Activated naive CD8-positive, alpha-beta T cell treated with anti-CD3 and anti-CD28 coated beads for 36 hours (primary cell): ENCODE measurements at regions not wholly inside any gene's neighbourhood (a gene's known extent, or its start where the extent isn't known, plus 50 kb on each side); places are given as distances from the start of the nearest gene placed in this dataset.
"Not testable (repeated sequence)": the region's sequence is repeated elsewhere in the genome, so short reads cannot be mapped to it uniquely, and the experiment has no call there.

Experiments
- DNase-seq: peaks from one replicate; pipeline ENCODE4 v3.0.0; 2021
- H3K27ac Mint-ChIP-seq: one replicate; pipeline ENCODE4 v1.8.0; 2022; ENCODE audit warnings: mild to moderate bottlenecking, moderate library complexity, mixed read lengths
- H3K27me3 Mint-ChIP-seq: one replicate; pipeline ENCODE4 v1.8.0; 2022; ENCODE audit warnings: mild to moderate bottlenecking, mixed read lengths
- H3K36me3 Mint-ChIP-seq: one replicate; pipeline ENCODE4 v1.8.0; 2021; ENCODE audit warnings: mild to moderate bottlenecking, mixed read lengths
- H3K4me1 Mint-ChIP-seq: one replicate; pipeline ENCODE4 v1.8.0; 2021; ENCODE audit warnings: mixed read lengths
- H3K4me3 Mint-ChIP-seq: one replicate; pipeline ENCODE4 v1.8.0; 2022; ENCODE audit warnings: mild to moderate bottlenecking, moderate library complexity, mixed read lengths
- H3K9me3 Mint-ChIP-seq: one replicate; pipeline ENCODE4 v1.8.0; 2022; ENCODE audit warnings: mixed read lengths

DNA sequence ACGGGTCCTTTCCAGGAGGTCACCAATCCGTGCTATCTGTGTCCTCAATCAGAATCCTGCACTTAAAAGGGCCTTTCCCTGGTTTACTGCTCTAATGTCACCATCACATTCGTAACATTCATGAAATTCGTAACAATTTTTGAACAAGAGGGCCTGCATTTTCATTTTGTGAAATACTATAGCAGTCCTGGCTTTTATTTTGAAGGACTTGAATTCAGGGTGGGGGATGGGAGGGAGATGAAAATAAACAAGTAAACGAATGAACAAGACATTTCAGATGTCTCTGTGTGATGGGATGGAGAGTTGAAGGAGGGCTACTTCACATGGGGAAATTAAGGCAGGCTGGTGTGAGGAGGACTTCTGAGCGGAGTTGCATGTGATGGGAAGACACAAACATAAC lies 281.0 kb downstream of the TSHZ3 start:
- no peak for DNase-seq
- peaks cover 23% of the 10 kb centered on the region for H3K27me3 Mint-ChIP-seq
- H3K36me3 Mint-ChIP-seq = no peaks in the 10 kb centered on the region
- H3K9me3 Mint-ChIP-seq = no peaks in the 10 kb centered on the region
- no peaks in the 10 kb centered on the region for H3K4me1 Mint-ChIP-seq
- H3K4me3 Mint-ChIP-seq = no peak overlapping the region
- H3K27ac Mint-ChIP-seq = no peak overlapping the region

DNA sequence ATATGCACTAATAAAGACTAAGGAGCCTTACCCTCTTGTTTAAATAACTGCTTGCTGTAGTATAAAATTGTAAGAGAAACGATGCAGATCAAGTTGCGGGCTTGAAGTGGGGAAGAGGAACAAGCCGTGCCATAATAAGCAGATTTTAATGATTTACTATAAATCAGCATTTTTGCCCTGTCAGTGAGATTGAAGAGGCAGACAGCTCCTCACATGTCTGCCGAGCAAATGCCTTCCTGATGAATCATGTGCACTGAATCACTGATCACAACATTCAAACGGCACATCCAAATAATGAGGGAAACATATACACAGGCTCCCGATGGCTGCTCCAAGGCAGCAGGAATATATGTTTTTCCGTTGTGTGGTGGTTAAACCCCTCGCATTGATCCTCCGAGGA lies 282.9 kb downstream of the TSHZ3 start:
- Mint-ChIP-seq H3K4me1 (no peaks in the 10 kb centered on the region), H3K27ac (no peak overlapping the region), H3K27me3 (peaks cover 9% of the 10 kb centered on the region), H3K36me3 (no peaks in the 10 kb centered on the region), H3K9me3 (no peaks in the 10 kb centered on the region), H3K4me3 (no peak overlapping the region)
- no peak for DNase-seq

DNA sequence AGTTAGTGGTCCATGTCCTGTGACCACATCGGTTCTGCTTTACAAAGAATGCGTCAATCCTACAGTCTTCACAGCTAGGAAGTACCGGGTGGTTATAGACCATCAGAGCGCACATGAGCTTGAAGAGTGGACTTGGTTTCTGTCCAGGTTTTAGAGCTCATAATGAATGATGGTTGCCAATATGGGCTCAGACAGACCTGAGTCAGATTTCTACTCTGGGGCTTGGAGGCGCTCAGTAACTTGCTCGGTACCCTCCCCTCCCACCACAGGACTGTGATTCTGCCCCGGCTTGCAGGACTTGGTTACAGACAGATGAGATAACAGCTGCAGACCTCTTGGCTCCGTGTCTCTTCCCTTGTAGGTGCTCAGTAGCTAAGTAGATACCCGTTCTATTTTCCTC lies 284.7 kb downstream of the TSHZ3 start:
- H3K4me3 Mint-ChIP-seq = no peak overlapping the region
- no peak overlapping the region for H3K27ac Mint-ChIP-seq
- H3K27me3 Mint-ChIP-seq = no peaks in the 10 kb centered on the region
- no peaks in the 10 kb centered on the region for H3K36me3 Mint-ChIP-seq
- no peak for DNase-seq
- no peaks in the 10 kb centered on the region for H3K4me1 Mint-ChIP-seq
- peaks cover 7% of the 10 kb centered on the region for H3K9me3 Mint-ChIP-seq

DNA sequence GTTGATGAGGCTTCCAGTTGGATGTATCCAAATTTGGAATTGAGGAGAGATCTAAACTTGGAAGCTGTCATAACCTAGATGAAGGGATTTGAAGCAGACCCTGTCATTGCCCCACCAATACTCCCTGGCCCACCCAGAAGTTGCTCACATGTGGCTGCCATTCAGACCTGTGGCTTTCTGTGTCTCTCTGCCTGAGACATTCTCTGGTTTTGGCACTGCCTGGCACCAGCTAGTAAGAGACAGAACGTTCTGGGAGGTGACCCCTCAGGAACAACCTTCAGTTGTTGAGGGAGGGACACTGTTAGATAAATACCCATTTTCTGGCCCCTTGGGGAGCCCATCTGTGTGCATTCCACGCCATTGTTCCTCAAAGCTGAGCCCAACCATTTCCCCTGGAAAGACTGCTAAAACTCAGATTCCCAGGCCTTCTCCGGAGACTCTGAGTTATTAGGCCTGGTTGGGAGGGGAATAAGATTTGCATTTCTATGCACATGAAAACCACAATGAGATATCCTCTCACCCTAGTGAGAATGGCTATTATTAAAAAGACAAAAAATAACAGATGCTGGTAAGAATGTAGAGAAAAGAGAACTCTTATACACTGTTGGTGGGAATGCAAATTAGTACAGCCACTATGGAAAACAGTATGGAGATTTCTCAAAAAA lies 290.4 kb downstream of the TSHZ3 start:
- Mint-ChIP-seq H3K27ac (no peak overlapping the region), H3K9me3 (peaks cover 7% of the 10 kb centered on the region), H3K36me3 (no peaks in the 10 kb centered on the region), H3K4me3 (no peak overlapping the region), H3K4me1 (no peaks in the 10 kb centered on the region), H3K27me3 (peaks cover 6% of the 10 kb centered on the region)
- DNase-seq = no peak

DNA sequence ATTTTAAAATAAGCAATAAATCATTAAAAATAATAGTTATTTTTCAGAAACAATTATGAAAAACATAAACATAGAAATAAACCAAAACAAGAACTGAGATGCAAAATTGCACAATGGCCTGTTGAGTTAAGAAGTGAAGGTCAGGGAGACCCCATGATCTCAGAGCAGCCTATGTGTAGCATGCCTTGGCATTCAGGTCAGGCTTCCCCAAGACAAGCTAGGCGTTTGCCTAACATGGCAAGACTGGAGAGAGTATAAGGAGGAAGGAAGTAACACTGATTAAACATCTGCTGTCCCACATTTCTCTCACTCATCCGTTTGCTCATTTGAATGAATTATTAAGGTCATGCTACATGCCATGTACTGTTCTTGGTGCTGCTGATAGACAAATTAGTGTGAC lies 291.8 kb downstream of the TSHZ3 start:
- Mint-ChIP-seq H3K4me1 (no peaks in the 10 kb centered on the region), H3K9me3 (peaks cover 7% of the 10 kb centered on the region), H3K27ac (no peak overlapping the region), H3K36me3 (no peaks in the 10 kb centered on the region), H3K27me3 (peaks cover 11% of the 10 kb centered on the region), H3K4me3 (no peak overlapping the region)
- no peak for DNase-seq

DNA sequence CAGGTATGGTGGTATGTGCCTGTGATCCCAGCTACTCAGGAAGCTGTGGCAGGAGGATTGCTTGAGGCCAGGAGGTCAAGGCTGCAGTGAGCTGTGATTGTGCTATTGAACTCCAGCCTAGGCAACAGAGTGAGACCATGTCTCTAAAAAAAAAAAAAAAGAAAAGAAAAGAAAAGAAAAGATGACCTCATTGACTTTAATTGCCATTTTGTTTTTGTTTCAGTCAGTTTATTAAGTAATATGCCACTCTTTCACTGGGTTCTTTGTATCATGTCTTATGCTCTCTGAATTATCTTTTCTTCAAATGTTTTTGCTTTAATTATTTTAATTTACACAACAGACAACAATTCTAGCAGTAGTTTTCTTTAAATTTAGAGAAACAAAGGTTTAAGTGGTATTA lies 293.8 kb downstream of the TSHZ3 start:
- DNase-seq = no peak
- H3K4me3 Mint-ChIP-seq = no peak overlapping the region
- H3K27me3 Mint-ChIP-seq = peaks cover 11% of the 10 kb centered on the region
- H3K4me1 Mint-ChIP-seq = no peaks in the 10 kb centered on the region
- H3K27ac Mint-ChIP-seq = no peak overlapping the region
- peaks cover 2% of the 10 kb centered on the region for H3K9me3 Mint-ChIP-seq
- no peaks in the 10 kb centered on the region for H3K36me3 Mint-ChIP-seq

DNA sequence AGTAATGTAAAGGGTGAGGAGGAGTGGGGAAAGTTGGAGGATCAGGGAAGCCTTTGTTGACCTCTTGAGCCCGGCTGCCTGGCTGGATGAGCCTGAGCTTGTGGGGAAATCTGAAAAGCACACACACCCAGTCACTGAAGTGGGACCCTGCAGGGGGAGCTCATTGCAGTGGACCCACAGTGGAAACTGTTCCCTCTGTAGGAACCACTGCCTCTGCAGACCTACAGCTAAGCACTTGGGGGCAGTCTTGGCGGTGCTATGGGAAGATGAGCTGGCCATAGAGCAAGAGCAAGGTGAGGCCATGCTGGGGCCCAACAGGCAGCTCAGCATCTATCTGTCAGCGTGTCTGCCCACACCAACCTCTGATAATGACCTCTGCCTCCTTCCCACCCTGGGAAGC lies 294.8 kb downstream of the TSHZ3 start:
- H3K27me3 Mint-ChIP-seq = peaks cover 11% of the 10 kb centered on the region
- no peak overlapping the region for H3K27ac Mint-ChIP-seq
- no peaks in the 10 kb centered on the region for H3K36me3 Mint-ChIP-seq
- no peak overlapping the region for H3K4me3 Mint-ChIP-seq
- H3K4me1 Mint-ChIP-seq = no peaks in the 10 kb centered on the region
- no peaks in the 10 kb centered on the region for H3K9me3 Mint-ChIP-seq
- peak; percentile 6 for DNase-seq

DNA sequence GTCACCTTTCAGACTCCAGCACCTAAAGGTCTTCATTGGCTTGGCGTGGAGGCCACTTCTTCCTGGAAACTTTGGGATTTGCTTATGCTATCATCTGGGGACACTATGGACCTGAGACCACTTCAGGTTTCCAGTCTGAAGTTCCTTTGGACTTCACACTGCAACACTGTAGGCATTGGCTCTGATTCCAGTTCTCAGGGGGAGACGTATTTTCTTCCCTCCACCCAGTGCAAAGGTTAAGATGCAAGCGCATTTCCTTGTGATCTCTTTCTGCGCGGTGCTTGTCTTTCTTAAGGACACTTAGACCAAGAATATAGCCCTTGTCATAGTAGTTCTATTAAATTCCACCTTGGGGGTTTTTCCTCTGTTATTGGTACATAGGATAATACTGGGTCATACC lies 299.8 kb downstream of the TSHZ3 start:
- H3K4me3 Mint-ChIP-seq = no peak overlapping the region
- DNase-seq = no peak
- no peaks in the 10 kb centered on the region for H3K4me1 Mint-ChIP-seq
- peaks cover 11% of the 10 kb centered on the region for H3K27me3 Mint-ChIP-seq
- no peak overlapping the region for H3K27ac Mint-ChIP-seq
- no peaks in the 10 kb centered on the region for H3K36me3 Mint-ChIP-seq
- H3K9me3 Mint-ChIP-seq = no peaks in the 10 kb centered on the region

DNA sequence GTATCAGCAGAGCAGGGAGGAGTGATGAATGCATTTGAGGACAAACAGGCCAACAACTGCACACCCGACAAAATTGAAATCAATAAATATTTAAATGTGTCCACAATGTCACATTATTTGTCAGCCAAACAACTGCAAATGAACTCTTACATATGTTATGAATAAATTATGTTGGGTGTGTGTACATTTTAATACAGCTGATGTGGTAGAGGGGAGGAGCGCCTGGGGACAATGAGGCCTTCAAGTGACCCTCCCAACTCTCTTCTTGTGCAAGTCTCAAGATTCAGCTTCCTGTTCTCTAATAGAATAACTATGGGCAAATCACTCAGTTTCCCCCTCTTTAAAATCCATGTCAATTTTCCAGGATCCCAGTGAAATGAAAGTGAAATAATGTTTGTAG lies 303.2 kb downstream of the TSHZ3 start:
- no peaks in the 10 kb centered on the region for H3K4me1 Mint-ChIP-seq
- no peaks in the 10 kb centered on the region for H3K9me3 Mint-ChIP-seq

DNA sequence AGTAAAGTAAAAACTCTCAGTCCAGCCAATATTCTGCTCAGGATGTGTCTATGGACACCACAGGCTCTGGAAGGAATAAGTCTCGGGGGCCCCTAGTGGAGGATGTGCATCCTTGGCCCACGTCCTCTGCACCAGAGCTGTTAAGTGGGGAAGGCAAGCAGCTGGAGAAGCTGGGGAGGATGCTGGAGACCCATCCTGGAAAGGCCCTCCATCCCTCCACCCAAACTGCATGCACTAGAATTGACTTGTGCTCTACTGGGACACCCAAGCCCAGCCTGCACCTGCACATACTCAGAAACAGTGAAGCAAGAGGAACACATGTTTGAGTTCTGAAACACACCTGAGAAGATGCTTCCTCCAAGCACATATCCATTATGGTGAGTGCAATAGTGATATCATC lies 307.8 kb downstream of the TSHZ3 start:
- peaks cover 15% of the 10 kb centered on the region for H3K27me3 Mint-ChIP-seq

More for the DNA sequence above, 303.2 kb downstream of the TSHZ3 start:
- DNase-seq = no peak
- no peak overlapping the region for H3K27ac Mint-ChIP-seq
- H3K36me3 Mint-ChIP-seq = no peaks in the 10 kb centered on the region
- H3K27me3 Mint-ChIP-seq = peaks cover 6% of the 10 kb centered on the region
- no peak overlapping the region for H3K4me3 Mint-ChIP-seq

DNA sequence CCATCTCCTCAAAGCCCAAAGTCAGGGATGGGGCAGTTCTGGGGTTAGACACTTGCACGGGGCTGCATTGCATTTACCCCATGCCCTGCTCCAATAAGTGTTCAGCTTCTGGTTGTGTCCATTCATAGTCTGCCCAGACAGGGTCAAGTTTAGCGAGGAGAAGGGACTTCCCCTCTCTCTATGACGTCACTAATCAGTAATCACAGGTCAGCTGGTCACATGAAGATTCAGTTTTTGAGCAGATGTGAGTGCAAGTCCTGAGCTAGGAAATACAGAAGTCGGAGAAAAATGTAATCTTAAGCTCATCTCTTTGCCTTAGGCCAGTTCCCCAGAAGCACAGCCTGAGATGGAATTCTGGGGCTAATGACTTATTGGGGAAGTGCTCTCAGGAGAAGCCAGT lies 310.1 kb downstream of the TSHZ3 start:
- H3K9me3 Mint-ChIP-seq = no peaks in the 10 kb centered on the region
- H3K27me3 Mint-ChIP-seq = peaks cover 19% of the 10 kb centered on the region
- no peak for DNase-seq
- no peaks in the 10 kb centered on the region for H3K36me3 Mint-ChIP-seq
- no peaks in the 10 kb centered on the region for H3K4me1 Mint-ChIP-seq
- no peak overlapping the region for H3K4me3 Mint-ChIP-seq
- H3K27ac Mint-ChIP-seq = no peak overlapping the region

More for the DNA sequence above, 307.8 kb downstream of the TSHZ3 start:
- H3K4me3 Mint-ChIP-seq = no peak overlapping the region
- no peak for DNase-seq
- H3K4me1 Mint-ChIP-seq = no peaks in the 10 kb centered on the region
- no peaks in the 10 kb centered on the region for H3K9me3 Mint-ChIP-seq
- H3K36me3 Mint-ChIP-seq = no peaks in the 10 kb centered on the region
- no peak overlapping the region for H3K27ac Mint-ChIP-seq

DNA sequence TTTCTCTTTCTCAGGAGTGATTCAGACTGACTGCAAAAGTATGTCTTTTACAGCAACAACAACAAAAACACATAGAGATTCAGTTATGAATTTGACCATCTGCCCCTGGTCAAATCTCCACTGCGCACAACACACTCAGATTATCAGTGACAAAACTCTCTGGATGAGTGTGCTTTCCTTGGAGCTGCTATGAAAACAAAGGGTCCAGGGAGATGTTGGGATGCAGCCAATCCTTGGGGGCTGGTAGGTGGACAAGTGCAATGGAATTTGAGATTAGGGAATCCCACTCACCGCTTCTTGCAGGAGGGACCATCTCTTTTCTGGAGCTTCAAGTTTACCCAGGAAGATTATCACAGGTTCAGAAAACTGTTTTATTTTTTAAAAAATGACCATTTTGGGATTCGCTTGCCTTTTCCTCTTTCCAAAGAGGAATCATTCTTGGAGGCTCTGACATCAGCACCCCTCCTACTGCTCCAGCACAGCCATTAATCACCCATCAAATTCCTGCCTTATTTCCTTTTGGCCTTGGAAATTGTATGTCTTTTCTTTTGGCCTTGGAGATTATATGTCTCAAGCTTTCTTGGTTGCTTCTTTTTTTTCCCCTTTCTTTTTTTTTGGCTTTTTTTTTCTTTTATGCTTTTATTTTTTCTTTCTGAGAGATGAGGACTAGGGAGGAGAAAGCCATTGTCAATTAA lies 311.8 kb downstream of the TSHZ3 start:
- Mint-ChIP-seq H3K9me3 (no peaks in the 10 kb centered on the region), H3K4me3 (no peak overlapping the region), H3K4me1 (no peaks in the 10 kb centered on the region), H3K27me3 (peaks cover 19% of the 10 kb centered on the region), H3K27ac (no peak overlapping the region), H3K36me3 (no peaks in the 10 kb centered on the region)
- DNase-seq = no peak

DNA sequence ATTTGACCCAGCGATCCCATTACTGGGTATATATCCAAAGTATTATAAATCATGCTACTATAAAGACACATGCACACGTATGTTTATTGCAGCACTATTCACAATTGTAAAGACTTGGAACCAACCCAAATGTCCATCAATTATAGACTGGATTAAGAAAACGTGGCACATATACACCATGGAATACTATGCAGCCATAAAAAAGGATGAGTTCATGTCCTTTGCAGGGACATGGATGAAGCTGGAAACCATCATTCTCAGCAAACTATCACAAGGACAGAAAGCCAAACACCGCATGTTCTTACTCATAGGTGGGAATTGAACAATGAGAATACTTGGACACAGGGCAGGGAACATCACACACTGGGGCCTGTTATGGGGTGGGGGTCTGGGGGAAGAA lies 317.8 kb downstream of the TSHZ3 start:
- H3K27ac Mint-ChIP-seq, DNase-seq, H3K4me3 Mint-ChIP-seq, H3K36me3 Mint-ChIP-seq, H3K4me1 Mint-ChIP-seq, H3K27me3 Mint-ChIP-seq, H3K9me3 Mint-ChIP-seq: not testable (repeated sequence)

DNA sequence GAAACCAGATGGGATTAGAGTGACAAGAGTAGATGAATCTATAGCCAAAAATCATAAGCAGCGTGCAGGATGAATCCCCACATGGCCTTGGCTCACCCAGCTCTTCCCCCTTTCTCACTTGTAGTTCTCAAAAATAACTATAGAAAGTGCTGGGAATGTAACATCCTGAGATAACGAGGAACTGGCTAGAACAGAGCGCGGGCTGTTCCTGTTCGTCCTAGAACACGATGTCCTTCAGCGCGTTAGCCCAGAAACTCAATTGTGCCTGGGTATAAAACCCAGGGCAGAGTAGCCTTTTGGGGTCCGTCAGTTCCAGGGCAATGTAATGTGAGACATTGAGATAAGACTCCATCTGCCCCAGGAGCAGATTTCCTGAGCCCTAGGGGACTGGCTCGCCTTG lies 326.2 kb downstream of the TSHZ3 start:
- Mint-ChIP-seq H3K27me3 (peaks cover 4% of the 10 kb centered on the region), H3K27ac (no peak overlapping the region), H3K4me1 (no peaks in the 10 kb centered on the region), H3K4me3 (no peak overlapping the region), H3K9me3 (peaks cover 7% of the 10 kb centered on the region), H3K36me3 (no peaks in the 10 kb centered on the region)
- DNase-seq = no peak

DNA sequence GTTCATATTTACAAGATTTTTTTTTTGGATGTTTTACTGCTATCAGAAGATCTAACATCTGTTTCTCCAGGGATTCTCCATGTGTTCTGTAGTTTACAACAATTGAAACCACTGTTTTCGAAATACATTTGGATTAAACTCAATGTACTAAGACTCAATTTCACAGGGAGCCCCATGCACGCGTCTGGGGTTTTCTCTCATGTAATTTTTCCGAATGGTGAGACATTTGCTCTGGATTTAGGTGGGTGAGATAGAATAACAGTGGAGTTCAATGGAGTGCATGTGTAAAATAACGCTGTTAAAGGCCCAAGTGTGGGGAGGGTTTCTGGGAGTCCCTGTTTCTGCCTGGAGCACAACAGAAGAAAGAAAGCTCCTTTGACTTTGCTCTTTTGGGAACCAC lies 330.3 kb downstream of the TSHZ3 start:
- Mint-ChIP-seq H3K9me3 (peaks cover 1% of the 10 kb centered on the region), H3K27me3 (peaks cover 9% of the 10 kb centered on the region), H3K4me3 (no peak overlapping the region), H3K27ac (no peak overlapping the region), H3K4me1 (no peaks in the 10 kb centered on the region), H3K36me3 (no peaks in the 10 kb centered on the region)
- DNase-seq = no peak

DNA sequence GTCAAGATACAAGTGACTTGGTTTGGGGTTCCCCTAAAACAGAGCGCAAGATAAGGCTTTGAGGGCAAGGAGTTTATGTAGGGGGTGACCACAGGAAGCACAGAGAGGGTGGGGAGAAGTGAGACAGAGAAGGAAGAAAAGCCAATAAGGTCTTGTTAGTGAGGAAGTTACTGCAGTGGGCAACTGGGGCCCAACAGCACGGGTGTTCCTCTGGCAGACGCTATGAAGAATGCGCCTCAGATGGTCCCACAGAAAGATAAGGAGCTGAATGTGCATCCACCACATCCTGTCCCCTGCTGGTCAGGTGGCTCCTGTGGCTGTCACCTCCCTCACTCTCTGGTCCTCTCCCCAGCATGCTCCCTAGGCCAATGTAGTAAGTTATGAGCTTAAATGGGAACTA lies 333.5 kb downstream of the TSHZ3 start:
- DNase-seq = no peak
- no peaks in the 10 kb centered on the region for H3K36me3 Mint-ChIP-seq
- H3K9me3 Mint-ChIP-seq = no peaks in the 10 kb centered on the region
- H3K4me1 Mint-ChIP-seq = no peaks in the 10 kb centered on the region
- no peak overlapping the region for H3K4me3 Mint-ChIP-seq
- H3K27ac Mint-ChIP-seq = no peak overlapping the region
- H3K27me3 Mint-ChIP-seq = peaks cover 12% of the 10 kb centered on the region
